PC-9 (cell line): ENCODE measurements at regions not wholly inside any gene's neighbourhood (a gene's known extent, or its start where the extent isn't known, plus 50 kb on each side); places are given as distances from the start of the nearest gene placed in this dataset.

ENCODE experiments used
- BruUV-seq: library from RNA; stranded (reverse); fragments of 400-500 nt; replicated peaks from 2 replicates; lab custom pipeline; 2021; lab: Mats Ljungman, UMichigan
- CTCF ChIA-PET: fragments of 300-600 bp; sonication (Branson Sonifier 250); formaldehyde crosslinking; loops from one replicate; lab custom pipeline; 2022; ENCODE audit warnings: antibody characterized with exemption; lab: Charles Lee
- POLR2A ChIA-PET: fragments of 300-600 bp; sonication (Branson Sonifier 250); formaldehyde crosslinking; loops from one replicate; lab custom pipeline; 2022; ENCODE audit warnings: antibody characterized with exemption; ENCODE audit not compliant: unreplicated experiment; lab: Charles Lee
- DNase-seq, 2 experiments: peaks; one replicate each; pipeline versions ENCODE4 v3.0.0 to v3.0.0-alpha.2; 2015 to 2022; ENCODE audit warnings: mixed read lengths in 1 of 2
- H2AFZ ChIP-seq: fragments of 200-600 bp; sonication (generic); 2 replicates; pipeline ENCODE4 v1.8.1; 2017; ENCODE audit warnings: antibody characterized with exemption
- H3F3A ChIP-seq: fragments of 200-600 bp; sonication (generic); 2 replicates; pipeline ENCODE4 v1.8.1; 2017; ENCODE audit warnings: antibody characterized with exemption, mild to moderate bottlenecking, low read depth; ENCODE audit not compliant: insufficient read depth
- H3K27ac ChIP-seq: fragments of 200-600 bp; sonication (generic); 2 replicates; pipeline ENCODE4 v1.6.1; 2016; ENCODE audit warnings: mixed run types
- H3K27me3 ChIP-seq: fragments of 200-600 bp; sonication (generic); 2 replicates; pipeline ENCODE4 v1.6.1; 2016; ENCODE audit warnings: low read depth, mixed run types; ENCODE audit not compliant: insufficient read depth
- H3K36me3 ChIP-seq: fragments of 200-600 bp; sonication (generic); 2 replicates; pipeline ENCODE4 v1.6.1; 2016; ENCODE audit warnings: low read depth, mixed run types
- H3K4me1 ChIP-seq: fragments of 200-600 bp; sonication (generic); replicated peaks from 2 replicates; pipeline ENCODE4 v1.6.1; 2016; ENCODE audit warnings: mixed run types; ENCODE audit not compliant: insufficient read depth
- H3K4me2 ChIP-seq: fragments of 200-600 bp; sonication (generic); 2 replicates; pipeline ENCODE4 v1.6.1; 2017; ENCODE audit warnings: mixed run types
- H3K4me3 ChIP-seq: fragments of 200-600 bp; sonication (generic); 2 replicates; pipeline ENCODE4 v1.6.1; 2016; ENCODE audit warnings: mixed run types
- H3K79me2 ChIP-seq: fragments of 200-600 bp; sonication (generic); 2 replicates; pipeline ENCODE4 v1.6.1; 2017; ENCODE audit warnings: low read depth, mixed run types
- H3K9me2 ChIP-seq: fragments of 200-600 bp; sonication (generic); 2 replicates; pipeline ENCODE4 v1.8.1; 2017; ENCODE audit warnings: mild to moderate bottlenecking; ENCODE audit not compliant: insufficient read depth
- H3K9me3 ChIP-seq: fragments of 200-600 bp; sonication (generic); 2 replicates; pipeline ENCODE4 v1.8.1; 2016; ENCODE audit warnings: low read depth; ENCODE audit not compliant: insufficient read depth
- H4K20me1 ChIP-seq: fragments of 200-600 bp; sonication (generic); 2 replicates; pipeline ENCODE4 v1.8.1; 2017; ENCODE audit not compliant: insufficient read depth
- EZH2 ChIP-seq: fragments of 200-600 bp; sonication (generic); IDR thresholded peaks from 2 replicates; pipeline ENCODE4 v1.8.0; 2017; ENCODE audit warnings: antibody characterized with exemption, low read depth
- intact Hi-C: fragments of 100-400 bp; cut with micrococcal nuclease; formaldehyde crosslinking; loops from one replicate; pipeline ENCODE4 v1.10.0; 2022; ENCODE audit not compliant: unreplicated experiment
- TF ChIP-seq, protein P1 (sequence below): fragments of 200-600 bp; sonication (generic); conservative IDR thresholded peaks from 2 replicates; pipeline ENCODE4 v1.6.1; 2017; ENCODE audit warnings: mixed run types, antibody characterized with exemption, mild to moderate bottlenecking, moderate library complexity

DNA sequence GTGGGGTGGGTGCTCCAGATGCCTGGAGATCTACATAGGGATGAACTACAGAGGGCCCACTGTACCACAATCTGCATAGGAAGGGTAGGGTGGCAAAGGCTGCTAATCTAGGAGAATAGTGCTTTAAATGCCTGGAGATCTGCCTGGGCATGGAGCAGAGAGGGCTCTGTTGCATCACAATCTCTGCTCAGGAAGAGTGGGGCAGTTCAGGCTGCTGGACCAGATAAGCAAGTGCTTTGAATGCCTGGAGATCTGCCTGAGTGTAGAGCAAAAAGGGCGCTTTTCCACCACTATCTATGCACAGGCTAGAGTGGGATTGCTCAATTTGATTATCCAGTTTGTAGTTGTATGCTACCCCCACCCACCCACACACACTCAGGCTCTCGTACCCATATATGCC is 886.3 kb upstream of the SEL1L start:
- POLR2A ChIA-PET = no interaction called here
- intact Hi-C loops = no loop called here
- CTCF ChIA-PET = no interaction called here

DNA sequence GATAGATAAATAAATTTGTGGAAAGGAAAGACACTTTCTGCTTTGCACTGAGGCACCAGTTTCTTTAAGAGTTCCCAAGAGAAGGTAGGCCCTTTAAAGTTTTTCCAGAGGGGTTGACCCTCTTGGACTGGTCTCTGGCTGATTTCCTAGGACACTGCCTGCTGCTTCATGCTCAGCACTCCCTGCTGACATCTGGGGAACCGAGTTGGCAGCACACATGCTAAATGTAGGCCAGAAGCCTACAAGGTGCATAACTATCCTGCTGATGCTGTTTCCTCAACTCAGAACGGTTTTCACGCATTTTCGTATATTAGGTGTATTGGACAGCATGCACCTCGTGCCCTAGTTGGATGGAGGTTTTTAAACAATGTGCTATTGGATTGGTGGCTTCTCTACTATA is 887.2 kb upstream of the SEL1L start:
- Histone ChIP-seq H3F3A (no peaks in the 10 kb centered on the region), H3K27ac (no peak overlapping the region), H3K9me3 (no peaks in the 10 kb centered on the region), H3K4me3 (no peak overlapping the region), H3K79me2 (no peaks in the 10 kb centered on the region), H2AFZ (no peak overlapping the region), H3K36me3 (no peaks in the 10 kb centered on the region), H3K4me1 (no peaks in the 10 kb centered on the region), H3K27me3 (no peaks in the 10 kb centered on the region), H3K4me2 (no peak overlapping the region), H3K9me2 (no peaks in the 10 kb centered on the region), H4K20me1 (no peaks in the 10 kb centered on the region)
- intact Hi-C loops = no loop called here
- no peak for TF ChIP-seq EZH2
- TF ChIP-seq, protein P1, sequence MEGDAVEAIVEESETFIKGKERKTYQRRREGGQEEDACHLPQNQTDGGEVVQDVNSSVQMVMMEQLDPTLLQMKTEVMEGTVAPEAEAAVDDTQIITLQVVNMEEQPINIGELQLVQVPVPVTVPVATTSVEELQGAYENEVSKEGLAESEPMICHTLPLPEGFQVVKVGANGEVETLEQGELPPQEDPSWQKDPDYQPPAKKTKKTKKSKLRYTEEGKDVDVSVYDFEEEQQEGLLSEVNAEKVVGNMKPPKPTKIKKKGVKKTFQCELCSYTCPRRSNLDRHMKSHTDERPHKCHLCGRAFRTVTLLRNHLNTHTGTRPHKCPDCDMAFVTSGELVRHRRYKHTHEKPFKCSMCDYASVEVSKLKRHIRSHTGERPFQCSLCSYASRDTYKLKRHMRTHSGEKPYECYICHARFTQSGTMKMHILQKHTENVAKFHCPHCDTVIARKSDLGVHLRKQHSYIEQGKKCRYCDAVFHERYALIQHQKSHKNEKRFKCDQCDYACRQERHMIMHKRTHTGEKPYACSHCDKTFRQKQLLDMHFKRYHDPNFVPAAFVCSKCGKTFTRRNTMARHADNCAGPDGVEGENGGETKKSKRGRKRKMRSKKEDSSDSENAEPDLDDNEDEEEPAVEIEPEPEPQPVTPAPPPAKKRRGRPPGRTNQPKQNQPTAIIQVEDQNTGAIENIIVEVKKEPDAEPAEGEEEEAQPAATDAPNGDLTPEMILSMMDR = no peak
- BruUV-seq = no TSS peak
- ChIA-PET POLR2A (no interaction called here), CTCF (no interaction called here)
- DNase-seq = no peak

More for the DNA sequence above, 886.3 kb upstream of the SEL1L start:
- Histone ChIP-seq H3K9me2 (no peaks in the 10 kb centered on the region), H3F3A (no peaks in the 10 kb centered on the region), H3K79me2 (no peaks in the 10 kb centered on the region), H3K4me1 (no peaks in the 10 kb centered on the region), H3K36me3 (no peaks in the 10 kb centered on the region), H2AFZ (no peak overlapping the region), H4K20me1 (no peaks in the 10 kb centered on the region), H3K4me2 (no peak overlapping the region), H3K9me3 (no peaks in the 10 kb centered on the region), H3K4me3 (no peak overlapping the region), H3K27ac (no peak overlapping the region), H3K27me3 (no peaks in the 10 kb centered on the region)
- no peak for DNase-seq
- TF ChIP-seq, protein P1 = no peak
- no peak for TF ChIP-seq EZH2
- BruUV-seq = no TSS peak

DNA sequence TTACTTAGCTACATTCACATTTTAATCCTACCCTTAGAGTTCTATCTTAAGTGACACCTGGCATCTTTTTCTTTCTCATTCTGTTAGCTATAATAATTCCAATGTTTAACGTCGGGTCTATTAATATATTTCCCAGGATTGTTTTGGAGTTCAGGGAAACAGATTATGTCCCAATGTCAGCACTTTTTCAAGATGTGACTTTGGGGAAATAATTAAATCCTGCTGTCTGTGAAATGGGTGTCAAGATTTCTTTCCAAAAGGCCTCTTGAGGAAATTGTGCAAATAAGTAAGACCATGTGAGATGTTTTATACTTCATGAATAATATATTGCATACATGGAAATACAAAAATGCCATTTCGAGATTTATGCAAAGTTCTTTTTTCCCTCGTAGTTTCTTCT is 887.6 kb upstream of the SEL1L start:
- Histone ChIP-seq H2AFZ (no peak overlapping the region), H3F3A (no peaks in the 10 kb centered on the region), H3K36me3 (no peaks in the 10 kb centered on the region), H3K4me2 (no peak overlapping the region), H3K9me2 (no peaks in the 10 kb centered on the region), H3K79me2 (no peaks in the 10 kb centered on the region), H3K27me3 (no peaks in the 10 kb centered on the region), H3K27ac (no peak overlapping the region), H3K4me1 (no peaks in the 10 kb centered on the region), H3K4me3 (no peak overlapping the region), H4K20me1 (no peaks in the 10 kb centered on the region), H3K9me3 (no peaks in the 10 kb centered on the region)
- ChIA-PET CTCF (no interaction called here), POLR2A (no interaction called here)
- intact Hi-C loops = no loop called here
- DNase-seq = no peak
- TF ChIP-seq, protein P1 = no peak
- no peak for TF ChIP-seq EZH2
- BruUV-seq = no TSS peak
